Cardiac fibroblast (primary cell): ENCODE measurements at regions not wholly inside any gene's neighbourhood (a gene's known extent, or its start where the extent isn't known, plus 50 kb on each side); places are given as distances from the start of the nearest gene placed in this dataset.
A peak's percentile ranks its signal among the peaks of the same experiment; 100 is the strongest.

Source experiments
- DNase-seq, 2 donors: peaks; one replicate each; pipeline versions ENCODE4 v3.0.0 to v3.0.0-alpha.2; 2010; ENCODE audit warnings: low read depth in 2 of 2
- H3K4me3 ChIP-seq, 2 donors: replicated peaks in 1 of 2; 1 replicate in 1 of 2; 2 replicates in 1 of 2; pipeline ENCODE4 v1.5.1; 2011; ENCODE audit warnings: low read depth in 2 of 2, low read length in 2 of 2, mild to moderate bottlenecking in 2 of 2, moderate library complexity in 1 of 2
- CTCF ChIP-seq: IDR thresholded peaks from one replicate; pipeline ENCODE4 v1.5.1; 2011; ENCODE audit warnings: low read depth, mild to moderate bottlenecking, low read length, inconsistent platforms

- no peak for DNase-seq
- no peak overlapping the region for H3K4me3 ChIP-seq
- TF ChIP-seq CTCF = no peak
These were observed 51.6 kb downstream of the SPANXA2 start for GRCh38 chrX:141641138-141641537.

GRCh38 chrX:141642979-141643378 is 53.5 kb downstream of the SPANXA2 start:
- DNase-seq = peak; percentile 4 to 17
- no peak for TF ChIP-seq CTCF
- no peak overlapping the region for H3K4me3 ChIP-seq
